NCI-H446 treated with DMSO at 0.1 percent for 48 hours (cell line): ENCODE measurements at regions not wholly inside any gene's neighbourhood (a gene's known extent, or its start where the extent isn't known, plus 50 kb on each side); places are given as distances from the start of the nearest gene placed in this dataset.

Experiments
- DNase-seq: peaks from one replicate; lab custom pipeline; 2025; lab: John Stamatoyannopoulos, UW

- DNase-seq: no peak
Observed at GRCh38 chr2:64338910-64339500, 115.0 kb upstream of the LGALSL start.

DNA sequence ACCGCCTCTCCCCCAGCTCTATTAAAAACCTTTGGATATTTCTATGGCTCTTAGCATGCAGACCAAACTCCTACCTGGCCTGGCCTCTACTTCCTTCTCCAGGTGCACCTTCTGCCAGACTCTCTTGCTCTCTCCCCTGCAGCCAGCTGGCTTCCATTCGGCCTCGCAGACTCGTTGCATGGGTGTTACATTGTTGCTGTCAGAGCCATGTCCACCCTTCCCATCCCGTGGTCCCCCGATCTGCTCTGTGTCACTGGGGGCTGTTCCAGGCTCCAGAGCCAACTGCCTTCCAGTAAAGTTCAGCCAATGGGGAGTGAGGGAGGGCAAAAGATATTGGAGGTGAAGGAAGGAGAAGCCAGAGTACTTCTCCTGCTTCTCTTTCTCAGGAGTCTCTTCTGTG lies 112.5 kb upstream of the LGALSL start:
- no peak for DNase-seq

GRCh38 chr2:64342195-64343099 lies 111.5 kb upstream of the LGALSL start:
- no peak for DNase-seq

DNA sequence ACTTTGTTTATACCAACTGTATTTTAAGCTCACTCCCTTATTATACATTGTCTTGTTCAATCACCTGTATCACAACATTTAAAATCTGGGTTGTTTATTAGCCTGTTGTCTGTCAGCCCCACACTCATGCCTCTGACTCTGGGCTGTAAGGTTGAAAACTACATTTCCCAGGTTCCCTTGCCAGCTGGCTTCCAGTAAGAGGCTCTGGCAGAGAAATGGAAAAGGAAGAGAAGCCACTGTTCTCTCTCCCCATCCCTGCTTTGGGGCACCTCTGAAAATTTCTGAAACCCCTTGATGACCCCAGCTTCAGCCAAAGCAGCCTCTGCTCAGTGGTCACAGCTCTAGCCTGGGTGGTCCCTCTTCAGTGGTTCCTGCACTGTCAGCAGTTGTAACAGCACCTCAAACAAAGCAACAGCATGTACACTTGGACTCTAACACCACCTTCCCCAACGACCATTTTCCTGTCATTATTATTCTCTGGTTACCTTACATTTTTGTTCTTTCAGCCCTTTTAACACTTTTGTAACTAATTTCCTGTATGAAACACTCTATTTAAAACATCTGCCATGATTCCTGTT lies 108.9 kb upstream of the LGALSL start:
- DNase-seq: no peak

DNA sequence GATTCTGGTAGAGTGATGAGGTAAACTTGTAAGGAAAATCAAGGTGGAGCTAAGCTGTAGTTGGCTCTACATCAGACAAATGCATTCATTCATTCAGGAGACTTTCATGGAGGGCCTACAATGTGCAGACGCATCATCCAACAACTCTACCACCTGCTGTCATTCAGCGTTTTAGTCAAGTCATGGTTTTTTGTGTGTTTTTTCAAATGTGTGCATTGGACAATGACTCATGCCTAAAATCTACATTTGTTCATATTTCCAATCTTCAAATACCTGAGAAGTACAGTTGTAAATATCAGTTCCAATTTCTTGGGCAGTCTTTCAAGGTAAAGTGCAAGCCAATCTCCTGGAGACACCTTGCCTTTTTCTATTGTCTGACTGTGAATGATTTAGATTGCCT lies 108.0 kb upstream of the LGALSL start:
- DNase-seq: no peak

- DNase-seq: no peak
Observed at GRCh38 chr2:64348386-64349130, 105.4 kb upstream of the LGALSL start.

- no peak for DNase-seq
Observed at GRCh38 chr2:64349131-64349530, 104.8 kb upstream of the LGALSL start.

- DNase-seq: no peak
Observed at GRCh38 chr2:64350996-64351395, 103.0 kb upstream of the LGALSL start.

GRCh38 chr2:64352292-64352691 lies 101.7 kb upstream of the LGALSL start:
- DNase-seq: no peak

DNA sequence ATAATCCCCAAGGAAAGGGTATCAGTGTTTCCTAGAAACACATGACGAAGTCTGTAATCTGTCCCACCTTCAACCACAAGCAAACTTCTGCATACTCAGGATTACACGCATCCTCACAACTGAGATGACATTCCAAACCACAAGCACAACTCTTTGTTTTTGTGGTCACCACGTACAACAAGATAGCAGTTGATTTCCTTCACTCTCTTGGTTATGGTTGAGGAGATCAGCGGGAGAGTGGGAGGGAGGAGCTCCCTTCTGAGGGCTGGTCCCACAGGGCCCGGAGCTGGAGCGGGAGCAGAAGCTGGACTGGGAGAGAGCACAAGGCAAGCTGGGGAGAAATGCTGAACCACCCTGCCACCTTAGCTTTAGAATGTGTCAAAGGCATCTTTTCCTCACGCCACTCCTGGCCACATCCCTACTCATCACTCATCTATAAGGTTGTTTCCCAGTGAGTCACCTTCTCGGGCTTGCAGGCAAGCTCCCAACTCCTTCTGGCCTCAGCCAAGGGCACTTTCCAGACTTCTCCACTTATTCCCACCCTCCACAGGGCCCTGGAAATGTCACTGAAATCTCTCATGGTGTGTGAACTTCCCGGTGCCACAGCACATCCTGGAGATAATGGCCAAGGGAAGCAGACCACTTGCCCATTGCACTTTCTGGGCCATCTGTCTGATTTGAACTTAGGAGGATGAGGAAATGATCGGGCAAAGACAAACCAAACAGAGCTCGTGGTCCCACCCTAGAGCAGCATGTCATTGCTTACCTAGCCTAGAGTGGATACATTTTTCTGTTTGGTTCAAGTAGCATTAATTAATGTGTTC lies 98.9 kb upstream of the LGALSL start:
- DNase-seq: no peak

DNA sequence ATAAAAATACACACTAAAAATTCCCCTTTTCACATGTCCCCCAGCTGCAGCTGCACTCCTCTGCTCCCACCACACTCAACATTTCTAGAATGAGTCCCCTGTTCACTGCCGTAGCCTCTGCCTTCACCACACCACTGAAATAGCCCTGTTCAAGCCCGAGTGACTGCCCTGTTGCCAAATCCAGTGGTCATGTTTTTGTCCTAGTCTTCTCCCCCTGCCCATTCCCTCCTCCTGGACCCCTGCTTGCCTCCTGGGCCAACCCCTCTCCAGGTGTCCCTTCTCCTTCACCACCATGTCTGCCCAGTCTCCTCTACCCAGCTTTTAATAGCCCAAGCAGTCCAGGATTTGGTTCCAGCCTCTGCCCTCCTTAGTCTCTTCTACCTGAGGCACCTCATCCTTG lies 97.1 kb upstream of the LGALSL start:
- DNase-seq: no peak

DNA sequence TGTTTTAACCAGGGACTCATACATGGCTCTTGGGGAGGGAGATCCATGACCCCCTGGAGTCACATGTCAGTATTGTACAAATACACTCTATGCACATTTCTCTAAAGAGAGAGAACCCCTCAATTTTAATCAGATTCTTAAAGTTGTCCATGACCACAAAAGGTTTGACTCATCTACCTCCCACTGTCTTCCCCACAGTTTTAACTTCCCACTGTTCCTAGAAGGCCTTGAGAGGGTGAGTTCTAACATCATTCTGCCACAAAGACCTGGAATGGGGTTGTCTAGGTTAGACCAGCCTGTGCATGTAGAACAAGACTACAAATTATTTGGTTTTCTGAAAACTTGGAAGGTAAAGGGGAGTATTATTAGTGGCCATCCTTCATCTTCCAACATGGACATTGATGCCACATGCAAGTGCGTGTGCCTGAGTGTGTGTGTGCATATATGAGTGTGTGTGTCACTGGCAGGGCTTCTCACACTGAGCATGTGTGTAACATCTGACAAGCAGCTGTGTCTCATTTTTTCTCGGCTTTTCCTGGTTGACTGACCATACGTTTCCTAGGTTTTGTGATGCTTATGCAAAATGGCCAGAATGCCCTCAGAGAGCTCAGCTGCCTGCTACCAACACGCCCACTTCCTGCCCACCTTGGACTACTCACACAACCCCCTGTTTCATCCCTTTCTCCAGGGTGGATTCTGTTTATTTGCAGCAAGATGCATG lies 94.6 kb upstream of the LGALSL start:
- no peak for DNase-seq

GRCh38 chr2:64359892-64360657 lies 93.9 kb upstream of the LGALSL start:
- DNase-seq: no peak

- no peak for DNase-seq
Observed at GRCh38 chr2:64361151-64361938, 92.6 kb upstream of the LGALSL start.

DNA sequence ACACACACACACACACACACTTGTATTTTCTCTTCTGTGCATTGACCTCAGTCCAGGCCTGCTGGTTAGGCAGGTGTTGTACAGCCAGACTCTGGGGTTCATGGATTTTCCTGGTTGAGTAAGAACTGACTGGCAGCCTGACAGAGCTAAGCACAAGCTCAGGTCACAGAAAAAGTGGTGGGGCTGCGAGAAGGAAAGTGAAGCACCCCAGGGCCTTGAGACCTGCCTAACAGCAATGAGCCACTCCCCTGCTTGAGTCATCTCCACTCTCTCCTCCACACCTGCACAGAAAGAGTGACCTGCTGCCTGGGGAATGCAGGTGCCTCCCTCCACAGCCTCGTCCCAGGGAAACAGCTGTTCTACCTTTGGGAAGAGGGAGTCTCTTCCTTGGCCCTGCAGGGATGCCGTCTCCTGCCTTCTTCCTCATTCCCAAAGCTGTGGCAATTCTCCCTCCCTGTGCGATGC lies 91.4 kb upstream of the LGALSL start:
- no peak for DNase-seq

DNA sequence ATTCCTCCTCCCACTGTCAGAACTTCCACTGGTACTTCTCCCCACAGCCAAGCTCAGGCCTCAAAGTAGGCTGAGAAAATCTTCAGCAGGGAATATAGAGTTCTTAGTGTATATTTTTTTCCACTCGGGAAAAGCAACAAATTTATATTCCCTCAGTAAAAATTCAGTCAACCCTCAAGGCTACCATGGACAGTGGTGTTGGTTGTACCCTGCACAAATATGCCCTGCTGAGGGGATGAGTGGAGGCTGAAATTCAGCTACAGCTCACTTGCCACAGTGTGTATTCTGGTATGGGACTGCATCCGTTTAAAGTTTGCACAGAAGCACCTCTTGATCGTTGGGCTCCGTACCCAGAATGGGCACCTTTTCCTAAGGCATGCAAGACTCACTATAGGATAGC lies 90.8 kb upstream of the LGALSL start:
- no peak for DNase-seq

DNA sequence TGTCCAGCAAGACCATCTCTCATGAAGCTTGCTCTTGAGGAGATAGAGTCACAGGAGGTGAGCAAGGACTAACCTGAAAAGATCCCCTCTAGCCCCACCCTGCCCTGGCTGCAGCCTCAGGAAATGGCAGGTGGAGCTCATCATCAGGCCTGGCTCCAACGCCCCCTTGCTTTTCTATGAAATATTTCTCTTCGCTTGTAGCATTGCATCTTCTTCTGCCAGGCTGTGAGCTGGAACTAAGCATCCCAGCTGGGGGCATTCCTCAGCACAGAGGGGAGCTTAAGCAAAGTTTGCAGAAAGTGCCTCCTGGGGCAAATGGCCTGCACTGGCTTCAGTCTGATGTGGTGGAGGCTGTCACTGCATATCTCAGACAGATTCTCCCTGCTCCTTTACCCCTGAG lies 90.1 kb upstream of the LGALSL start:
- no peak for DNase-seq

DNA sequence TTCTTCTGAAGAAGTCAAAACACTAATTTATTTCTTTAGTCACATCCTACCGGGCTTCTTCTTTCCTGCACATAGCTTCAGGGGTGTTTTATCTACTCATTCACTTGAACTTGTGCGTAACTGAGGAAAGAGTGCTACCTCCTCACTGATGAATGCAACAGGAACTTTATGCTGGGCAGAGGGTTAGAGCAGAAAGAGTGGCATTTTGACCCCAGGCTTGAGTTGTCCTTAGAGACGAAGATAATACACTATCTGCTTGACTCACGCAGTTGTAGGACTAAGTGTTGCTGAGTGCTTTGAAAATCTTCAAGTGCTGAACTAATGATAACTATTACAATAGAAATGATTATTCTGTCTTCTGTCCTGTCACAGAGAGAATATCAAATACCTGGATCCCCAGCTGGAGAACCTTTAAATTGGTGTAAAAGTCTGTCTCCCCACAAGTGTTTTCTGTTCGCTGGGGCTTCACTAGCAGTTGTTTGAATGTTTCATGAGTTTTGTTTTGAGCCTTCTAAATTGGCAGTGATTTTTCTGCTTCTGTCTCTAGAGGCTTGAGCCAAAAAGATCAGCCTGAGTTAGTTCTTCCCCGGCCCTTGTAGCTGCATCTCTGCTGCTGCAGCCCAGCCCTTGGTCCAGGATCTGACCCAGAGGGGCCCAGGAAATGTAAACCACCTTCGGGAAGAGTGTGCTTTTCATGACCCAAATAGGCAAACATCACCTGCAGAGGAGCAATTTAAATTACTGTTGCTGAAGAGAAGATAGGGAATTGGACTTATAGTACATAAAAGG lies 86.3 kb upstream of the LGALSL start:
- no peak for DNase-seq

GRCh38 chr2:64369706-64370105 lies 84.3 kb upstream of the LGALSL start:
- DNase-seq: no peak
